Lower lobe of right lung (tissue), 2 donors: ENCODE measurements at regions not wholly inside any gene's neighbourhood (a gene's known extent, or its start where the extent isn't known, plus 50 kb on each side); places are given as distances from the start of the nearest gene placed in this dataset.
A peak's percentile ranks its signal among the peaks of the same experiment; 100 is the strongest.

Experiments
- ATAC-seq, 2 donors: fragments of 200-7000 bp; cut with Tn5 transposase; one replicate each; pipeline ENCODE4 v1.9.1; 2020 to 2022; ENCODE audit warnings: mild to moderate bottlenecking in 2 of 2, moderate library complexity in 2 of 2
- DNase-seq: peaks from one replicate; pipeline ENCODE4 v3.0.0-alpha.2; 2020
- H3K27ac ChIP-seq: fragments of 200-600 bp; one replicate; pipeline ENCODE4 v1.8.0; 2022
- H3K27me3 ChIP-seq: fragments of 200-600 bp; one replicate; pipeline ENCODE4 v1.8.0; 2022; ENCODE audit warnings: low read depth
- H3K36me3 ChIP-seq: fragments of 200-600 bp; one replicate; pipeline ENCODE4 v1.8.0; 2022; ENCODE audit warnings: mild to moderate bottlenecking
- H3K4me1 ChIP-seq: fragments of 200-600 bp; one replicate; pipeline ENCODE4 v1.8.0; 2022
- H3K4me3 ChIP-seq: fragments of 200-600 bp; one replicate; pipeline ENCODE4 v1.8.0; 2022; ENCODE audit warnings: mild to moderate bottlenecking
- H3K9me3 ChIP-seq: fragments of 200-600 bp; one replicate; pipeline ENCODE4 v1.8.0; 2022
- CTCF ChIP-seq: fragments of 200-600 bp; IDR thresholded peaks from one replicate; pipeline ENCODE4 v1.8.0; 2022; ENCODE audit warnings: antibody characterized with exemption, mild to moderate bottlenecking
- intact Hi-C: fragments of 100-400 bp; cut with DNase I; formaldehyde crosslinking; loops from one replicate; pipeline ENCODE4 v1.11.0; 2022
- donor health status: DM: no; HTN: yes; CAD: no; lungs with severe emphysema.

- ATAC-seq (no peak), DNase-seq (no peak)
- intact Hi-C loops, result no loop called here
- Histone ChIP-seq H3K36me3 (no peaks in the 10 kb centered on the region), H3K4me3 (no peak overlapping the region), H3K9me3 (peaks cover 15% of the 10 kb centered on the region), H3K4me1 (peaks cover 10% of the 10 kb centered on the region), H3K27ac (no peak overlapping the region), H3K27me3 (no peaks in the 10 kb centered on the region)
- TF ChIP-seq CTCF, result no peak
Measured at GRCh38 chr5:96302174-96302738, 130.8 kb downstream of the PCSK1 start.

- ATAC-seq, result peak in 1 of 2 donors; percentile 43
- Histone ChIP-seq H3K4me3 (no peak overlapping the region), H3K4me1 (peaks cover 14% of the 10 kb centered on the region), H3K27ac (no peak overlapping the region), H3K27me3 (no peaks in the 10 kb centered on the region), H3K36me3 (no peaks in the 10 kb centered on the region), H3K9me3 (peaks cover 15% of the 10 kb centered on the region)
- no peak for TF ChIP-seq CTCF
- no peak for DNase-seq
- intact Hi-C loops, result no loop called here
Measured at GRCh38 chr5:96300976-96301375, 132.1 kb downstream of the PCSK1 start.

GRCh38 chr5:96297867-96298266, 135.2 kb downstream of the PCSK1 start:
- H3K4me3 ChIP-seq, result no peak overlapping the region
- DNase-seq, result no peak
- H3K36me3 ChIP-seq, result no peaks in the 10 kb centered on the region
- intact Hi-C loops, result no loop called here
- H3K27ac ChIP-seq, result no peak overlapping the region
- H3K9me3 ChIP-seq, result peaks cover 6% of the 10 kb centered on the region
- H3K4me1 ChIP-seq, result peaks cover 14% of the 10 kb centered on the region
- ATAC-seq, result peak; percentile 65 to 68
- no peak for TF ChIP-seq CTCF
- no peaks in the 10 kb centered on the region for H3K27me3 ChIP-seq

- ATAC-seq, result peak; percentile 38 to 40
- intact Hi-C loops, result no loop called here
- peak overlapping the region; percentile 12 for H3K27ac ChIP-seq
Measured at GRCh38 chr5:96297290-96297689, 135.8 kb downstream of the PCSK1 start.

GRCh38 chr5:96294884-96295202, 138.2 kb downstream of the PCSK1 start:
- ATAC-seq (no peak), DNase-seq (no peak)
- no peak overlapping the region for H3K4me3 ChIP-seq
- H3K27me3 ChIP-seq, result no peaks in the 10 kb centered on the region
- H3K4me1 ChIP-seq, result peaks cover 14% of the 10 kb centered on the region
- no peak overlapping the region for H3K27ac ChIP-seq
- intact Hi-C loops, result no loop called here
- TF ChIP-seq CTCF, result no peak
- no peaks in the 10 kb centered on the region for H3K9me3 ChIP-seq
- no peaks in the 10 kb centered on the region for H3K36me3 ChIP-seq

More at GRCh38 chr5:96297290-96297689, 135.8 kb downstream of the PCSK1 start:
- Histone ChIP-seq H3K9me3 (peaks cover 2% of the 10 kb centered on the region), H3K4me1 (peaks cover 14% of the 10 kb centered on the region), H3K36me3 (no peaks in the 10 kb centered on the region), H3K4me3 (no peak overlapping the region), H3K27me3 (no peaks in the 10 kb centered on the region)
- no peak for DNase-seq
- TF ChIP-seq CTCF, result no peak
